Forelimb muscle (tissue), 1 donor: ENCODE measurements at regions not wholly inside any gene's neighbourhood (a gene's known extent, or its start where the extent isn't known, plus 50 kb on each side); places are given as distances from the start of the nearest gene placed in this dataset.

ENCODE experiments used
- DNase-seq: peaks from one replicate; pipeline ENCODE4 v3.0.0-alpha.2; 2013; ENCODE audit warnings: low read depth

- DNase-seq, result no peak
Measured at GRCh38 chr4:89665662-89666061, 171.3 kb downstream of the SNCA start.

- no peak for DNase-seq
Measured at GRCh38 chr4:89664521-89664920, 172.4 kb downstream of the SNCA start.

- DNase-seq, result no peak
Measured at GRCh38 chr4:89661173-89661899, 175.6 kb downstream of the SNCA start.

- no peak for DNase-seq
Measured at GRCh38 chr4:89660444-89661172, 176.4 kb downstream of the SNCA start.

GRCh38 chr4:89658701-89659024 lies 178.3 kb downstream of the SNCA start:
- DNase-seq, result no peak

GRCh38 chr4:89657931-89658700 lies 178.8 kb downstream of the SNCA start:
- peak; percentile 2 for DNase-seq

GRCh38 chr4:89653012-89653411 lies 183.9 kb downstream of the SNCA start:
- no peak for DNase-seq

- no peak for DNase-seq
Measured at GRCh38 chr4:89645482-89645881, 191.5 kb downstream of the SNCA start.

- no peak for DNase-seq
Measured at GRCh38 chr4:89641367-89641687, 195.6 kb downstream of the SNCA start.

- DNase-seq, result no peak
Measured at GRCh38 chr4:89640620-89641366, 196.2 kb downstream of the SNCA start.

GRCh38 chr4:89639395-89639794 lies 197.6 kb downstream of the SNCA start:
- DNase-seq, result no peak

- DNase-seq, result no peak
Measured at GRCh38 chr4:89625599-89626293, 211.2 kb downstream of the SNCA start.

- DNase-seq, result no peak
Measured at GRCh38 chr4:89619206-89619962, 217.6 kb downstream of the SNCA start.

GRCh38 chr4:89618151-89618550 lies 218.8 kb downstream of the SNCA start:
- DNase-seq, result no peak

GRCh38 chr4:89617317-89617716 lies 219.6 kb downstream of the SNCA start:
- no peak for DNase-seq

GRCh38 chr4:89616382-89616781 lies 220.6 kb downstream of the SNCA start:
- DNase-seq, result no peak

GRCh38 chr4:89615051-89615450 lies 221.9 kb downstream of the SNCA start:
- no peak for DNase-seq

- DNase-seq, result no peak
Measured at GRCh38 chr4:89614155-89614554, 222.8 kb downstream of the SNCA start.

- no peak for DNase-seq
Measured at GRCh38 chr4:89610236-89610635, 226.7 kb downstream of the SNCA start.

- DNase-seq, result no peak
Measured at GRCh38 chr4:89609756-89610155, 227.2 kb downstream of the SNCA start.

GRCh38 chr4:89604951-89605350 lies 232.0 kb downstream of the SNCA start:
- DNase-seq, result no peak
